ENCODE measurements at regions not wholly inside any gene's neighbourhood (a gene's known extent, or its start where the extent isn't known, plus 50 kb on each side); places are given as distances from the start of the nearest gene placed in this dataset.

DNA sequence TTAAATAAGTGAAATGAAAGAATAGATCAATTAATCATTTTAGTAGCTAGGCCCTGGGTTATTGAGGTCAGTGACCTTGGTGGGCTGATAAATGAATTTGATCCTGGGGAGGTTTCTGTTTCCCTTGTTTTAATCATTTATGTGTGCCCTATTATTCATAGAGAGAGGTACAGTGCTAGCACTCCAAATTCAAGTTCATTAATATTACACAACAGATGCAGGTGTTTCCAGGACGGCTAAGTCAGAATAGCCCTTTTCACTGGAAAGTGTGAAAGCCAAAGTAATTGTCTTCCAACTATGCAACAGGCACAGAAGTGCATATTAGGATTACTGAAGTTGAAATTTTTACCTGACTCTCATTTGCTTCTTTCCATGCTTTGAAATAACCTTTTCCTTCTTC is 61.7 kb upstream of the SGK1 start:
- DNase-seq = no peak

DNA sequence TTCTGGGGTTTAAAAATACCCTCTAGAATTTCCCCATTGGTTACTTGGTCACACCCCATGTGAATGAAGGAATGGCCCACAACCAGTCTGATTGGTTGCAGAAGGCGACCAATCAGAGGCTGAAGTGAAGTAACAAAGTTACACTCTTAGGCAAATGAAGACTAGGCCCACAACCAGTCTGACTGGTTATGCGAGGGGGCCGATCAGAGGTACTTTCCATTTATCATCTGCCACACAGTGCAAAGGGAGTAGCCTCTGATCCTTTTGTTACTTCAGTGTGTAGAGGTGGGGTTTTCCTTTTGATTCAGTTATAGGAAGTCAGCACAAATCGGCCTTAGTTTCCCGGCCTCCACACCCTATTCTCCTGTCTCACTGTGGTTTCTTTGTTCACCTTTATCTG is 61.2 kb upstream of the SGK1 start:
- DNase-seq = no peak

DNA sequence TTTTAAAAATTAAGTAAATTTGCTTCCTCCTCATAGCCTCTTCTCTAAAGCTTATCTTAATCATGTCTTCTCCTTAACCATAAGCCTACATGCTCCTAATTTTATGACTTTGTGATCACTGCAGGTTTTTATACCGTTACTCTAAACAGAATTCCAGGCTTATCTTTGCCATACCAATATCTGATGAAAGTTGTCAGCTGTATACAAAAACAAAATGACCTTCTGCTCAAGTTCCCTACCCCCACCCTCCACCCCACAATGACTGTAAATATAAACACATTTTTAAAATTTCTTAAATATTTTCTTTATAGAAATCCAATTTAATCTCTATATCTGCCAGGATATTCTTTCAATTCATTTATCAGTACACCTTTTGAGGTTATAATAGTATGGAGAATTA is 60.5 kb upstream of the SGK1 start:
- DNase-seq = no peak

DNA sequence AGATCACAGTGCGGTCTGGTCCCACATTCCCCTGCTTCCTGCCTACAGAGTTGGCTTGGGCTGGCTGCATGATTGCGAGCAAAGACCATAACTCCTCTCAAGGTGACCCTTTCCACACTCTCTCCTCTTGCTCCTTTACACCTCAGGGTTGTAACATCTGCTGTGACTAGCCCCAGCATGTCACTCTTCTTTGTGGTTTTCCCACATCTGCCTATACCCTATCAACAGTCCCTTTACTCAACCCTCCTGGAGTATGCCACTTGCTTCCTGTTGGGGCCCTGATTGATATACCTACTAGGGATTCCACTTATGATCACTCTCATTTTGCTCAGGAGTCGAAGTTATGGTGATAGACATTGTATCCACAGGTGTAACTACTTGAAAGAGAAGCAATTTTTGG is 58.9 kb upstream of the SGK1 start:
- no peak for DNase-seq

DNA sequence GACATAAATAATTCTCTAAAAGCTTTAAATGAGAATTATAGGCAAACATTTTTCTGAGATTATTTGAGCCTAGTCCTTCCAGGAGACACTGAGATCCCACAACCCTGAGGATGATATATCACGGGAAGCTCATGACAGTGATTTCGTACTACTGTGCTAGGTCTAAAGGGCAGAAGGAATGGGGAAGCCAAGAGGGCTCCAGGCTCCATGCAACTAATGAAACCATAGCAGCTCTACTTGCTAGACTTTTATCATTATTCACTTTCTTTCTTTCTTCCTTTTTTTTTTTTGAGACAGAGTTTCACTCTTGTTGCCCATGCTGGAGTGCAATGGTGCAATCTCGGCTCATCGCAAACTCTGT is 57.3 kb upstream of the SGK1 start:
- DNase-seq = no peak

DNA sequence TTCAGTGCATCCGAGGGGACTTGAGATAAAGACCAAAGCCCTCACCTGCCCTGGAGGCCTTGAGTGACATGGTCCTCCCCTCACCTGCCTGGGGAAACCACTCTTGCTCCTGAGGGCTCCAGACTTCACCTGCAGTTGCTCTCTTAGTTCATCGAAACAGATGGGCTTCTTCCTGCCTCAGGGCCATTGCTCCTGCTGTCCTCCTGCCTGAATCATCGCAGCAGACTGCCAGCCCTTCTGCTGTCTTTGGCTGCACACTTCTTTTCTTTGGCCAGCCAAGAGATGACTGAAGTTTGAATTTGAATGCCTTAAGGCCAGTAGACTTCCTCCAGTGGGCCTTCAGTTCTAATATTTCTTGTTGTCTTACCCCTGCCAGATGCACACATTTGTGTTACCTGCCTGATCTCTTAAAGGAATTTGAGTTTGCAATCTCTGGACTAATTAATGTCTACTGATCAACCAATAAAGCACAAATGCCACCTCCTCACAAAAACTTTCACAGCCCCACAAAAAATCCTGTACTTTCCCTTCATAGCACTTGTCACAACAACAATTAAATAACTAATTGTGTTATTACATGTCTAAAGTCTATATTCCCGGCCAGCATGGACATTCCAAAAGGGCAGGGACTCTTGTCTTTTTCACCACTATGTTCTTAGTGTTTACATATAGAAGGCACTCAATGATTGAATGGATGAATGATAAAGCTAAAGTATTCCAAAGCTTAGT is 56.7 kb upstream of the SGK1 start:
- no peak for DNase-seq

DNA sequence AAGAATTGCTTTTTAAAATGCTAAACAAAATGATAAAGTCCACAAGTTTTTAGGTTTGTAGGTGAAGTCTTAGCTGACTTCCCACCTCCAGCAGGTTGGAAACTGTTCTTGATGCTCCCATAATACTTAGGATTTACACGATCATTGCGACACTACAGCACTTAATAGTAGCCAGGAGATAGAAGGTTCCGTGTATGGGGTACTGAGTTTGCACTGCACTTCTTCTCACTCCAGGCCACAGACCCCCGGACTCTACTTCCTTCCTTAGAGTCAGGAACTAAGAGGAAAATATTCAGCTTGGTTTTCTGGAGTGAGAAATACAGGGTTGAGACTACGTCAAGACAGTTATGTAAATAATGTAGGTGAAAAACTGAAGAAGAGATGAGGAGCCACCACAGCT is 56.1 kb upstream of the SGK1 start:
- DNase-seq = no peak

DNA sequence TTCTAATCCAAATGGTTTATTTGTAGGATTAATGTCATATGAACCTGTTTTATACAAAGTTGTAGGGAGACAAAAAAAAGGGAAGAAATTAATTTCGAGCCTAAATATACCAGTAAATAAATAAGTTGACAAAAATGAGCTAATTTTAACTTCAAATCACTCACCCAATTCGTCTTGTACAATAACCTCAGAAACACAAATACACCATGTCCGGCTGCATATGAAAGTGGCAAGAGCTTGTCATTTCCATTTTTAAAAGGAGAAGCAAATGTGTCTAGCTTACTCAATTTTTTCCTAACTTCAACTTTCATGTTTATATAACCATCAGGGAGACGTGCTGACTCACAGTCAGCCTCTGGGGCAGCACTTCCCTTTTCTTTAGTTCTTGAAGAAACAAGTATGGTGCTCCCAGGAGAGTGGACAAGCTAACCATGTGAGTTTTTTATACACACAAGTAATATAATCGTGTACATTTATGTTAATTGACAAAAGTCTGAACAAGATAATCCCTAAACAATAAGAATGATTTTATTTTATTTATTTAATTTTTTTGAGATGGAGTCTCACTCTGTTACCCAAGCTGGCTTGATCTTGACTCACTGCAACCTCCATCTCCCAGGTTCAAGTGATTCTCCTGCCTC is 55.5 kb upstream of the SGK1 start:
- DNase-seq = no peak

DNA sequence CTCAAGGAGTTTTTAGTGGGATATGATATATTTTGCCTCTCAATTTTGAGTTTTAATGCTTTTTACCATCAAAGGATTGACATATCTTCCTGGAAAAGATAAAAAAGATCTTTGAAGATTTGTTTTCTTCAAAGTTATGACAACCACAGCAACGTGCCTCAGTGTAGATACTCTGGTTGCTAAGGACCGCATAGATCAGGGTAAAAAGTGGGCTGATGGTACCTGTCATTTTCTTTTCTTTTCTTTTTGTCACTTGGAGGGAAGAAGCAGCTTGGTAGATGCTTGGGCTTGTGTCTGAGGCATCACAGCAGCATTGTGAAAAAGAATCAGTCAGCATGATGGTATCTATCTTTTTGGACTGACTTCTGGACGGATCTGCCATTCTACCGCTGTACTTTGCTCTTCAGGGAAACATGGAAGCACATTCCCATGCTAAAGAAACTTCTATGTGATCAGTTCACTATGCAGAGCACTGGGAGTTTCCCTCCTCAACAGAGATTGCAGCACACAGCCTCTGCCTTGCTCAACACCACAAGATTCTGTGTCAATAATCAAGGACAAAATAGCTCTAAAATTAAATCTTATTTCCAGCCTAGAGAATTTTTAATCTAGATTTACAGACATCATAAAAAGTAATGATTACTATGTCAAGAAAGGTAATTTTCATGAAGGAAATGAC is 54.8 kb upstream of the SGK1 start:
- DNase-seq = no peak

DNA sequence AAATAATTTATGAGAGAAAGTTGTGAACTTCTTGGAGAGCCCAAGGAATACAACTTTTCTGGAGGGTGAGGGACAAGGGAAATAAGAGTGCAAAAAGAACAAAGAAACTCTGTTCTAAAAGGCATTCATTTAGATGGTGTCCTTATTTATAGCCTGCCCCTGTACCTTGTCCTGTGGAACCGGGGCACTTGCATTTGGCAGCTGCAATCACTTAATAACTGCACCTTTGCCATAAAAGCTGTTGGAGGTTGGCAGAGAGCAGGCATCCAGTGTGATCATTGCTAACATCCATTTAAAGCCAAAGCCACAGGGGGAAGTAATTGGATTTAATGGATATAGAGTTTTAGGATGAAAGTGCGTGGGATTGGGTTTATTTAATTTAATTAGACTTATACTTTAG is 50.8 kb upstream of the SGK1 start:
- DNase-seq = no peak

Data from NCI-H1694 treated with DMSO at 0.1 percent for 48 hours (cell line).